ENCODE measurements at regions not wholly inside any gene's neighbourhood (a gene's known extent, or its start where the extent isn't known, plus 50 kb on each side); places are given as distances from the start of the nearest gene placed in this dataset.

DNA sequence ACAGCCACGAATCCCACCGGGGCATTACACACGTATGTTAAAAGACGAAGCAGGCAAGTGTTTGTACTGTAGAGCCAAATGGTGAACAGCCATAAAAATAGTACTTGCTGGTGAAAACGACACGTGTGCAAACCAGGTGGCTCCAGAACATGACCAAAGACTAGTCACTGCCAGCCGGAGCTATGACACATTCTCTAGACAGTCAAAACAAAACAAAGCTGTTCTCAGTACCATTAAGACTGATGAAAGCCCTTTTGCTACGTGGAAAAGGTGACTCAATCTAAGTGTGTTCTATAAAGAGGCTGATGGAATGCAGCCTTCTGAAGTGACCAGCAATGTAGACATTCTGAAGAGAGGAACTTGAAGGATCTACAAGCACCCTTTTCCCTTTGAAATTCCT, 367.7 kb upstream of the NETO1 start:
- TF ChIP-seq EZH2 (IDR thresholded peaks at IDR 0.05; ENCODE audit: low read depth, unreplicated experiment) (no peak), EZH2phosphoT487 (IDR thresholded peaks at IDR 0.05; ENCODE audit: unreplicated experiment) (no peak)

Data from GM23338 (cell line).